A549 (cell line): ENCODE measurements at regions not wholly inside any gene's neighbourhood (a gene's known extent, or its start where the extent isn't known, plus 50 kb on each side); places are given as distances from the start of the nearest gene placed in this dataset.

ENCODE experiments used
- ATAC-seq, 2 experiments: fragments of 200-7000 bp in 1 of 2; fragments of >200 bp in 1 of 2; cut with Nextera tagmentation in 1 of 2; cut with Tn5 transposase in 1 of 2; 3 replicates each; pipeline versions ENCODE4 v1.8.0 to v1.9.1; 2018 to 2020; ENCODE audit warnings: mild to moderate bottlenecking in 1 of 2, moderate library complexity in 1 of 2
- CTCF ChIA-PET: fragments of 300-600 bp; sonication (Branson Sonifier 250); formaldehyde crosslinking; extraction: SDS; loops from one replicate; lab custom pipeline; 2021; ENCODE audit warnings: antibody characterized with exemption, inconsistent platforms; lab: Yijun Ruan, JAX
- POLR2A ChIA-PET: fragments of 350-600 bp; formaldehyde crosslinking; extraction: SDS; loops from one replicate; lab custom pipeline; 2021; ENCODE audit warnings: antibody characterized with exemption, inconsistent platforms; lab: Yijun Ruan, JAX
- DNase-seq, 2 experiments: peaks; one replicate each; pipeline versions ENCODE4 v3.0.0 to v3.0.0-alpha.2; 2011 to 2016; ENCODE audit warnings: low read depth in 1 of 2, low spot score in 1 of 2
- FAIRE-seq: peaks from 2 replicates; lab custom pipeline; 2011; peaks lifted over from hg19 to GRCh38; lab: Jason Lieb, UNC
- H3K27ac ChIP-seq, 2 experiments: fragments of >200 bp; sonication (Bioruptor Twin); formaldehyde crosslinking; 3 replicates each; pipeline ENCODE4 v1.5.1; 2016 to 2017
- H3K4me1 ChIP-seq: fragments of >200 bp; sonication (Bioruptor Twin); formaldehyde crosslinking; 3 replicates; pipeline ENCODE4 v1.6.1; 2016
- H3K4me2 ChIP-seq: fragments of >200 bp; sonication (Bioruptor Twin); formaldehyde crosslinking; 3 replicates; pipeline ENCODE4 v1.6.1; 2016
- H3K4me3 ChIP-seq: fragments of >200 bp; sonication (Bioruptor Twin); formaldehyde crosslinking; 3 replicates; pipeline ENCODE4 v1.5.1; 2016
- H3K9me3 ChIP-seq: fragments of >200 bp; sonication (Bioruptor Twin); formaldehyde crosslinking; 3 replicates; pipeline ENCODE4 v1.6.1; 2016
- ATOH8 ChIP-seq: fragments of 250-450 bp; sonication (Bioruptor Pico); IDR thresholded peaks from 2 replicates; pipeline ENCODE4 v1.5.0; 2020; ENCODE audit warnings: low read depth, mild to moderate bottlenecking, moderate library complexity
- BCL3 ChIP-seq: fragments of >200 bp; sonication (Bioruptor Twin); formaldehyde crosslinking; IDR thresholded peaks from 3 replicates; pipeline ENCODE4 v1.6.1; 2016
- BHLHE40 ChIP-seq: IDR thresholded peaks from 2 replicates; pipeline ENCODE4 v1.6.1; 2012; ENCODE audit warnings: low read depth, low read length, inconsistent platforms
- CBX8 ChIP-seq: fragments of 200-600 bp; sonication (generic); IDR thresholded peaks from 2 replicates; pipeline ENCODE4 v1.6.1; 2016
- CEBPB ChIP-seq, 2 experiments: fragments of >200 bp in 1 of 2; sonication (Bioruptor Twin) in 1 of 2; formaldehyde crosslinking in 1 of 2; IDR thresholded peaks; 2 replicates each; pipeline ENCODE4 v1.6.1; 2012 to 2016
- EHF ChIP-seq: fragments of 250-450 bp; sonication (Bioruptor Pico); IDR thresholded peaks from 2 replicates; pipeline ENCODE4 v1.5.0; 2020; ENCODE audit warnings: mild to moderate bottlenecking
- ESRRA ChIP-seq: fragments of 150-350 bp; IDR thresholded peaks from 2 replicates; pipeline ENCODE4 v1.6.1; 2014; ENCODE audit warnings: mild to moderate bottlenecking, low read length, borderline replicate concordance
- FOSB ChIP-seq: fragments of 250-450 bp; sonication (Bioruptor Pico); IDR thresholded peaks from 2 replicates; pipeline ENCODE4 v1.5.0; 2020; ENCODE audit warnings: mild to moderate bottlenecking, moderate library complexity
- GATA3 ChIP-seq: IDR thresholded peaks from 2 replicates; pipeline ENCODE4 v1.6.1; 2012; ENCODE audit warnings: borderline replicate concordance
- HDAC2 ChIP-seq: fragments of 200-600 bp; sonication (generic); IDR thresholded peaks from 2 replicates; pipeline ENCODE4 v1.6.1; 2016
- HEYL ChIP-seq: fragments of 250-450 bp; sonication (Bioruptor Pico); IDR thresholded peaks from 2 replicates; pipeline ENCODE4 v1.8.0; 2021; ENCODE audit warnings: mild to moderate bottlenecking, moderate library complexity
- HOXA7 ChIP-seq: fragments of 250-450 bp; sonication (Bioruptor Pico); IDR thresholded peaks from 2 replicates; pipeline ENCODE4 v1.5.0; 2020; ENCODE audit warnings: mild to moderate bottlenecking, moderate library complexity
- HOXB13 ChIP-seq: fragments of 250-450 bp; sonication (Bioruptor Pico); IDR thresholded peaks from 2 replicates; pipeline ENCODE4 v1.5.0; 2020; ENCODE audit warnings: low read depth, mild to moderate bottlenecking, moderate library complexity
- HOXB5 ChIP-seq: fragments of 250-450 bp; sonication (Bioruptor Pico); IDR thresholded peaks from 2 replicates; pipeline ENCODE4 v1.5.0; 2020; ENCODE audit warnings: mild to moderate bottlenecking, moderate library complexity
- JUN ChIP-seq, 2 experiments: fragments of >200 bp; sonication (Bioruptor Twin); formaldehyde crosslinking; IDR thresholded peaks; 2 replicates in 1 of 2; 3 replicates in 1 of 2; pipeline ENCODE4 v1.6.1; 2016 to 2017
- JUNB ChIP-seq: fragments of >200 bp; sonication (Bioruptor Twin); formaldehyde crosslinking; IDR thresholded peaks from 2 replicates; pipeline ENCODE4 v1.6.1; 2016
- MAFK ChIP-seq: fragments of 450-650 bp; IDR thresholded peaks from 2 replicates; pipeline ENCODE4 v1.6.1; 2014; ENCODE audit not compliant: partially characterized antibody
- MAX ChIP-seq: IDR thresholded peaks from 2 replicates; pipeline ENCODE4 v1.6.1; 2012
- MAZ ChIP-seq: fragments of 150-350 bp; IDR thresholded peaks from 2 replicates; pipeline ENCODE4 v1.6.1; 2014; ENCODE audit warnings: antibody characterized with exemption, low read depth, low read length, borderline replicate concordance
- NR3C1 ChIP-seq: fragments of >200 bp; sonication (Bioruptor Twin); formaldehyde crosslinking; IDR thresholded peaks from 3 replicates; pipeline ENCODE4 v1.6.1; 2017
- PHF8 ChIP-seq: fragments of 200-600 bp; sonication (generic); IDR thresholded peaks from 2 replicates; pipeline ENCODE4 v1.6.1; 2016; ENCODE audit warnings: low read depth, mild to moderate bottlenecking, antibody characterized with exemption, moderate library complexity, borderline replicate concordance
- POLR2A ChIP-seq: IDR thresholded peaks from 2 replicates; pipeline ENCODE4 v1.6.1; 2012; ENCODE audit warnings: mild to moderate bottlenecking, low read length
- RAD21 ChIP-seq, 2 experiments: fragments of >200 bp in 1 of 2; sonication (Bioruptor Twin) in 1 of 2; formaldehyde crosslinking in 1 of 2; IDR thresholded peaks in 1 of 2; conservative IDR thresholded peaks in 1 of 2; 2 replicates in 1 of 2; 3 replicates in 1 of 2; pipeline ENCODE4 v1.6.1; 2012 to 2018; ENCODE audit warnings: inconsistent platforms in 1 of 2
- RCOR1 ChIP-seq: fragments of 150-350 bp; IDR thresholded peaks from 2 replicates; pipeline ENCODE4 v1.6.1; 2014; ENCODE audit warnings: antibody characterized with exemption, low read length, low read depth
- RNF2 ChIP-seq: fragments of 200-600 bp; sonication (generic); IDR thresholded peaks from 2 replicates; pipeline ENCODE4 v1.6.1; 2016; ENCODE audit warnings: low read depth, mild to moderate bottlenecking, antibody characterized with exemption, moderate library complexity, borderline replicate concordance
- SMC3 ChIP-seq: fragments of >200 bp; sonication (Bioruptor Twin); formaldehyde crosslinking; IDR thresholded peaks from 3 replicates; pipeline ENCODE4 v1.6.1; 2018; ENCODE audit warnings: inconsistent platforms
- TP53 ChIP-seq: fragments of 250-450 bp; sonication (Bioruptor Pico); IDR thresholded peaks from 2 replicates; pipeline ENCODE4 v1.5.0; 2021; ENCODE audit warnings: mild to moderate bottlenecking, moderate library complexity
- ZC3H11A ChIP-seq: fragments of 450-650 bp; IDR thresholded peaks from 2 replicates; pipeline ENCODE4 v1.6.1; 2014; ENCODE audit warnings: antibody characterized with exemption, mild to moderate bottlenecking
- ZFP36 ChIP-seq: fragments of 450-650 bp; IDR thresholded peaks from 2 replicates; pipeline ENCODE4 v1.6.1; 2014; ENCODE audit warnings: borderline replicate concordance; ENCODE audit not compliant: partially characterized antibody
- ZNF302 ChIP-seq: fragments of 250-450 bp; sonication (Bioruptor Pico); IDR thresholded peaks from 2 replicates; pipeline ENCODE4 v1.9.0; 2021; ENCODE audit warnings: inconsistent platforms, mild to moderate bottlenecking, moderate library complexity
- ZSCAN20 ChIP-seq: fragments of 250-450 bp; sonication (Bioruptor Pico); IDR thresholded peaks from 2 replicates; pipeline ENCODE4 v1.8.0; 2022; ENCODE audit warnings: mild to moderate bottlenecking, moderate library complexity
- WGBS: methylation state at CpG from one replicate; pipeline ENCODE4 v1.1.6; 2017; ENCODE audit errors: missing lambda C conversion rate; 5-methylcytosine and 5-hydroxymethylcytosine counted together
- TF ChIP-seq, protein P1 (sequence below): IDR thresholded peaks from 2 replicates; pipeline ENCODE4 v1.6.1; 2012; ENCODE audit warnings: low read depth, borderline replicate concordance

DNA sequence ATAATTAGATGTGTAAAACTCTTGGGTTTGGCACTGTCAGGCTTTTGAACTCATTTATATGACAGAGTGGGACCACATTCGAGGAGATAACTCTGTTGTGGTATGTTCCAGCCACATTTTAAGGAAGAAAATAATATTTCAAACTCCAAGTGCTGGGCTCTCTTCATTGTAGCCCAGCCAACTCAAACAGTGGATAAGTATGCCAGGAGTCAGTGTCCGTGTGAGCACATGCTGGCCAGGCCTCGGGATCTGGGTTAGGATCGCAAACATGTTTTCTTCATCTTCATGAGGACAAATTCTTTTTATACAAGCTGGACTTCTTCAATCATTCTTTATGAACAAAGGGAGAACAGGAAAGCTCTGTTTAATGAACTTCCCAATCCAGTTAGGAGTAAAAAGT is 497.5 kb downstream of the MAFB start:
- no peak overlapping the region for H3K4me3 ChIP-seq
- DNase-seq, result no peak
- H3K9me3 ChIP-seq, result no peaks in the 10 kb centered on the region
- TF ChIP-seq RNF2 (no peak), EHF (CRISPR knock-in tag) (no peak), CEBPB (IDR thresholded peaks at IDR 0.05) (no peak), ZSCAN20 (CRISPR knock-in tag) (no peak), ATOH8 (CRISPR knock-in tag) (no peak), HOXB5 (CRISPR knock-in tag) (no peak), ZC3H11A (no peak), FOSB (no peak), RAD21 (conservative IDR thresholded peaks at IDR 0.05 in 1 of 2, IDR thresholded peaks at IDR 0.05 in 1 of 2) (no peak), PHF8 (no peak), CBX8 (no peak), RCOR1 (no peak), JUNB (no peak), MAFK (no peak)
- TF ChIP-seq, protein P1, sequence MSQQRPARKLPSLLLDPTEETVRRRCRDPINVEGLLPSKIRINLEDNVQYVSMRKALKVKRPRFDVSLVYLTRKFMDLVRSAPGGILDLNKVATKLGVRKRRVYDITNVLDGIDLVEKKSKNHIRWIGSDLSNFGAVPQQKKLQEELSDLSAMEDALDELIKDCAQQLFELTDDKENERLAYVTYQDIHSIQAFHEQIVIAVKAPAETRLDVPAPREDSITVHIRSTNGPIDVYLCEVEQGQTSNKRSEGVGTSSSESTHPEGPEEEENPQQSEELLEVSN, result no peak
- POLR2A ChIA-PET, result no interaction called here
- no peak for FAIRE-seq
- H3K27ac ChIP-seq, result no peak overlapping the region
- H3K4me2 ChIP-seq, result no peak overlapping the region
- no peak for ATAC-seq
- 25% methylated on average over 4 of the region's 4 CpGs for WGBS
- CTCF ChIA-PET, result no interaction called here
- no peaks in the 10 kb centered on the region for H3K4me1 ChIP-seq

DNA sequence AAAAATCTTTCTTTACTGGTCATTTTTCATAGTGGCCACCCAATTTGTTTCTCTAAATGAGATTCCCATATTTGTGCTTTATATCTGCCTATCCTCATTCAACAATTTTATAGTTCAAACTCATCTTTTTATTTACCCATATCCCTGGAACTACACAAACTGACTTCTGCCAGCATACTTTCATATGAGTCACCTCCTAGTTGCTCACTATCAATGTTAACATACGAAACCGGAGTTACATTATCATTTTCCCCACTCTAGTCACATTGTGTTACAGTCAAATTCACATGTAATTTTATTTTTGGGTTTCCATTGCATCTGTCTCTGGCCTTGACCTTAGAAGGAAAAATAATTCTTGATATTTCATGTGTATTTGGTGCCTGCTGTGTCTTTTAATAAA is 499.4 kb downstream of the MAFB start:
- Histone ChIP-seq H3K27ac (no peak overlapping the region), H3K4me3 (no peak overlapping the region)
- CTCF ChIA-PET, result no interaction called here
- no peak for ATAC-seq
- no peak for TF ChIP-seq HDAC2
- no peak for TF ChIP-seq ZNF302
- TF ChIP-seq ZFP36, result no peak
- TF ChIP-seq EHF (CRISPR knock-in tag), result no peak
- TF ChIP-seq MAX, result no peak
- TF ChIP-seq TP53 (CRISPR knock-in tag), result no peak
- no peak for TF ChIP-seq NR3C1
- TF ChIP-seq FOSB, result no peak
- TF ChIP-seq BHLHE40, result no peak
- TF ChIP-seq GATA3, result no peak
- TF ChIP-seq ESRRA, result no peak
- TF ChIP-seq CEBPB (IDR thresholded peaks at IDR 0.05), result no peak
- no peak for TF ChIP-seq JUN (IDR thresholded peaks at IDR 0.05)
- TF ChIP-seq, protein P1, result no peak
- TF ChIP-seq, all 56 proteins: peak for 0
- Histone ChIP-seq H3K4me1 (no peaks in the 10 kb centered on the region), H3K9me3 (no peaks in the 10 kb centered on the region), H3K4me2 (no peak overlapping the region)
- DNase-seq, result no peak
- no peak for FAIRE-seq
- POLR2A ChIA-PET, result no interaction called here
- WGBS, result 3% methylated on average over 2 of the region's 2 CpGs

DNA sequence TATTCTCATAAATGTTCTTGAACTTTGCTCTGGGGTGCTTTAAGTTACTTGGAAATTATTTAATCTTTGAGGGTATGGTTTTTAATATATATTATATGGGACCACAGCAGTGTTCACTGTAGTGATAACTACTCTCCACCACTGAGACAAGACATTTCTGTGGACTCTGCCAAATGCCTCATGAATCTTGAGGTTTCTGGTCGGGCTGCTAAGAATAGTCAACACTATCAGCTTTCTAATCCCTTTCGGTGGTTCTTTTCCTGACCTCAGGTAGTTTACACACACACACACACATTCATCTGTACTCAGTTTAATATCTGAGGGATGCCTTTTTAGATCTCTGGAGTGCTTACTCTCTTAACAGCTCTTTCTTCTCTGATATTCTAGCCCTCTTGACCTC is 500.7 kb downstream of the MAFB start:
- H3K27ac ChIP-seq, result no peak overlapping the region
- H3K4me3 ChIP-seq, result no peak overlapping the region
- no peak overlapping the region for H3K4me2 ChIP-seq
- TF ChIP-seq TP53 (CRISPR knock-in tag) (no peak), NR3C1 (no peak), HOXA7 (CRISPR knock-in tag) (no peak), RAD21 (conservative IDR thresholded peaks at IDR 0.05 in 1 of 2, IDR thresholded peaks at IDR 0.05 in 1 of 2) (no peak), HOXB13 (no peak), ZFP36 (no peak), MAZ (no peak), ESRRA (no peak), SMC3 (no peak), HEYL (CRISPR knock-in tag) (no peak), BCL3 (no peak), ATOH8 (CRISPR knock-in tag) (no peak), HOXB5 (CRISPR knock-in tag) (no peak), POLR2A (no peak), FOSB (no peak), BHLHE40 (no peak)
- CTCF ChIA-PET, result no interaction called here
- no peaks in the 10 kb centered on the region for H3K4me1 ChIP-seq
- FAIRE-seq, result no peak
- 3% methylated on average over 2 of the region's 2 CpGs for WGBS
- POLR2A ChIA-PET, result no interaction called here
- no peak for ATAC-seq
- no peak for DNase-seq
- H3K9me3 ChIP-seq, result no peaks in the 10 kb centered on the region
